DOHH2 (cell line): ENCODE measurements at regions not wholly inside any gene's neighbourhood (a gene's known extent, or its start where the extent isn't known, plus 50 kb on each side); places are given as distances from the start of the nearest gene placed in this dataset.

Experiments used
- H3F3A ChIP-seq: fragments of 200-600 bp; sonication (generic), shearing (Covaris generic); 2 replicates; pipeline ENCODE4 v1.6.0; 2016; ENCODE audit warnings: antibody characterized with exemption, mild to moderate bottlenecking; ENCODE audit not compliant: control insufficient read depth, insufficient read depth
- H3K27ac ChIP-seq: fragments of 200-600 bp; sonication (generic); 2 replicates; pipeline ENCODE4 v1.5.1; 2014; ENCODE audit warnings: low read depth, mild to moderate bottlenecking, low read length, moderate library complexity
- H3K27me3 ChIP-seq: fragments of 200-600 bp; sonication (generic); 2 replicates; pipeline ENCODE4 v1.6.1; 2014; ENCODE audit warnings: mild to moderate bottlenecking, low read length, mixed read lengths; ENCODE audit not compliant: control insufficient read depth
- H3K36me3 ChIP-seq: fragments of 200-600 bp; sonication (generic); 2 replicates; pipeline ENCODE4 v1.6.1; 2014; ENCODE audit warnings: mild to moderate bottlenecking, low read length, moderate library complexity, mixed read lengths; ENCODE audit not compliant: control insufficient read depth
- H3K4me1 ChIP-seq: fragments of 200-600 bp; sonication (generic); 2 replicates; pipeline ENCODE4 v1.6.1; 2014; ENCODE audit warnings: mild to moderate bottlenecking, low read length, mixed read lengths; ENCODE audit not compliant: control insufficient read depth
- H3K4me2 ChIP-seq: fragments of 200-600 bp; sonication (generic); 2 replicates; pipeline ENCODE4 v1.6.0; 2014; ENCODE audit warnings: mild to moderate bottlenecking, low read length, moderate library complexity
- H3K4me3 ChIP-seq: fragments of 200-600 bp; sonication (generic); 2 replicates; pipeline ENCODE4 v1.5.1; 2014; ENCODE audit warnings: mild to moderate bottlenecking, low read length, mixed read lengths
- H3K79me2 ChIP-seq: fragments of 200-600 bp; sonication (generic); 2 replicates; pipeline ENCODE4 v1.6.1; 2014; ENCODE audit warnings: mild to moderate bottlenecking, low read length, mixed read lengths; ENCODE audit not compliant: control insufficient read depth
- H3K9me2 ChIP-seq: fragments of 200-600 bp; sonication (generic); replicated peaks from 2 replicates; pipeline ENCODE4 v1.6.1; 2014; ENCODE audit warnings: mild to moderate bottlenecking, low read length, mixed read lengths; ENCODE audit not compliant: control insufficient read depth
- H3K9me3 ChIP-seq: fragments of 200-600 bp; sonication (generic); 2 replicates; pipeline ENCODE4 v1.6.1; 2014; ENCODE audit warnings: antibody characterized with exemption, low read length, mixed read lengths; ENCODE audit not compliant: control insufficient read depth, insufficient read depth
- H4K20me1 ChIP-seq: fragments of 200-600 bp; sonication (generic); 2 replicates; pipeline ENCODE4 v1.6.0; 2014; ENCODE audit warnings: low read depth, mild to moderate bottlenecking, antibody characterized with exemption, low read length, moderate library complexity; ENCODE audit not compliant: control insufficient read depth, insufficient read depth
- CTCF ChIP-seq: fragments of 200-600 bp; sonication (generic); IDR thresholded peaks from one replicate; pipeline ENCODE4 v1.5.1; 2014; ENCODE audit warnings: antibody characterized with exemption, mild to moderate bottlenecking, low read depth, low read length; ENCODE audit not compliant: poor library complexity, severe bottlenecking
- EZH2phosphoT487 ChIP-seq: fragments of 200-600 bp; sonication (generic); IDR thresholded peaks from 2 replicates; pipeline ENCODE4 v1.6.1; 2017; ENCODE audit warnings: borderline replicate concordance, mild to moderate bottlenecking, antibody characterized with exemption, low read length, moderate library complexity, mixed read lengths

- H3K4me1 ChIP-seq, result no peaks in the 10 kb centered on the region
- H3F3A ChIP-seq, result no peaks in the 10 kb centered on the region
- no peaks in the 10 kb centered on the region for H3K9me3 ChIP-seq
- H3K27ac ChIP-seq, result no peak overlapping the region
- no peak overlapping the region for H3K4me3 ChIP-seq
- H3K4me2 ChIP-seq, result no peak overlapping the region
- H3K79me2 ChIP-seq, result no peaks in the 10 kb centered on the region
- no peaks in the 10 kb centered on the region for H4K20me1 ChIP-seq
- no peaks in the 10 kb centered on the region for H3K36me3 ChIP-seq
- no peaks in the 10 kb centered on the region for H3K9me2 ChIP-seq
- H3K27me3 ChIP-seq, result no peaks in the 10 kb centered on the region
- TF ChIP-seq EZH2phosphoT487, result no peak
- TF ChIP-seq CTCF, result no peak
Observed at GRCh38 chr17:15081008-15081407, 184.1 kb downstream of the PMP22 start.

- Histone ChIP-seq H3K4me3 (no peak overlapping the region), H3K79me2 (no peaks in the 10 kb centered on the region), H3K9me2 (no peaks in the 10 kb centered on the region), H3K27ac (no peak overlapping the region), H3K4me1 (no peaks in the 10 kb centered on the region), H3F3A (no peaks in the 10 kb centered on the region), H3K9me3 (no peaks in the 10 kb centered on the region), H3K27me3 (no peaks in the 10 kb centered on the region), H3K4me2 (no peak overlapping the region), H3K36me3 (no peaks in the 10 kb centered on the region), H4K20me1 (no peaks in the 10 kb centered on the region)
- TF ChIP-seq CTCF (no peak), EZH2phosphoT487 (no peak)
Observed at GRCh38 chr17:15078570-15078969, 186.6 kb downstream of the PMP22 start.

GRCh38 chr17:15076991-15077663 lies 188.0 kb downstream of the PMP22 start:
- H3F3A ChIP-seq, result no peaks in the 10 kb centered on the region
- TF ChIP-seq EZH2phosphoT487, result no peak
- TF ChIP-seq CTCF, result no peak
- no peaks in the 10 kb centered on the region for H3K9me2 ChIP-seq
- no peaks in the 10 kb centered on the region for H3K9me3 ChIP-seq
- no peaks in the 10 kb centered on the region for H3K4me1 ChIP-seq
- no peak overlapping the region for H3K27ac ChIP-seq
- no peaks in the 10 kb centered on the region for H3K79me2 ChIP-seq
- H3K4me2 ChIP-seq, result no peak overlapping the region
- H3K36me3 ChIP-seq, result no peaks in the 10 kb centered on the region
- no peak overlapping the region for H3K4me3 ChIP-seq
- no peaks in the 10 kb centered on the region for H4K20me1 ChIP-seq
- H3K27me3 ChIP-seq, result no peaks in the 10 kb centered on the region
